ENCODE measurements at regions not wholly inside any gene's neighbourhood (a gene's known extent, or its start where the extent isn't known, plus 50 kb on each side); places are given as distances from the start of the nearest gene placed in this dataset.

DNA sequence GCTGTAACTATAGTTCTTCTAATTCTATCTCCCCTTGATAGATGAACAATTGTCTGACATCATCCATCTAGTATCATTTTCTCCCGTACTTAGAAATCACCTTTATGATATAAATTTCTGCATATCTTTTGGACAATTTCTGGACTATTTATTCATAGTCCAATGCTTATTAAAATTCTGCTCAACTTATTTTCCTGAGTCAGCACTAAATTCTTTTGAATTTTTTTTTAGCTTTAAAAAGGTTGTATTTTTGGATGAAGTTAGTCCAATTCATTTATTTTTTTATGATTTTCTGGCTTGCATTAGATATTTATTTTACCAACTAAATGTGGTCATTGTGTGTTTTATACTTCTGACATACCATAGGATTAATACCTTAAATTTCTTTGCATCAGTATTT lies 538.5 kb upstream of the DCC start:
- TF ChIP-seq, protein P1, sequence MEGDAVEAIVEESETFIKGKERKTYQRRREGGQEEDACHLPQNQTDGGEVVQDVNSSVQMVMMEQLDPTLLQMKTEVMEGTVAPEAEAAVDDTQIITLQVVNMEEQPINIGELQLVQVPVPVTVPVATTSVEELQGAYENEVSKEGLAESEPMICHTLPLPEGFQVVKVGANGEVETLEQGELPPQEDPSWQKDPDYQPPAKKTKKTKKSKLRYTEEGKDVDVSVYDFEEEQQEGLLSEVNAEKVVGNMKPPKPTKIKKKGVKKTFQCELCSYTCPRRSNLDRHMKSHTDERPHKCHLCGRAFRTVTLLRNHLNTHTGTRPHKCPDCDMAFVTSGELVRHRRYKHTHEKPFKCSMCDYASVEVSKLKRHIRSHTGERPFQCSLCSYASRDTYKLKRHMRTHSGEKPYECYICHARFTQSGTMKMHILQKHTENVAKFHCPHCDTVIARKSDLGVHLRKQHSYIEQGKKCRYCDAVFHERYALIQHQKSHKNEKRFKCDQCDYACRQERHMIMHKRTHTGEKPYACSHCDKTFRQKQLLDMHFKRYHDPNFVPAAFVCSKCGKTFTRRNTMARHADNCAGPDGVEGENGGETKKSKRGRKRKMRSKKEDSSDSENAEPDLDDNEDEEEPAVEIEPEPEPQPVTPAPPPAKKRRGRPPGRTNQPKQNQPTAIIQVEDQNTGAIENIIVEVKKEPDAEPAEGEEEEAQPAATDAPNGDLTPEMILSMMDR (IDR thresholded peaks at IDR 0.05): no peak
- TF ChIP-seq POLR2A (IDR thresholded peaks at IDR 0.05): no peak

Measured in body of pancreas (tissue), 4 donors.